SH-SY5Y (cell line): ENCODE measurements at regions not wholly inside any gene's neighbourhood (a gene's known extent, or its start where the extent isn't known, plus 50 kb on each side); places are given as distances from the start of the nearest gene placed in this dataset.

ENCODE experiments used
- GATA2 ChIP-seq: IDR thresholded peaks from 2 replicates; pipeline ENCODE4 v1.6.1; 2011; ENCODE audit warnings: mild to moderate bottlenecking, low read depth, low read length
- GATA3 ChIP-seq: IDR thresholded peaks from 2 replicates; pipeline ENCODE4 v1.6.1; 2011; ENCODE audit warnings: low read depth, mild to moderate bottlenecking, low read length, moderate library complexity

GRCh38 chr20:52799130-52799529 is 173.0 kb upstream of the TSHZ2 start:
- no peak for TF ChIP-seq GATA2
- no peak for TF ChIP-seq GATA3
